Left forelimb (tissue), 1 donor: ENCODE measurements at regions not wholly inside any gene's neighbourhood (a gene's known extent, or its start where the extent isn't known, plus 50 kb on each side); places are given as distances from the start of the nearest gene placed in this dataset.
"Not testable (repeated sequence)": the region's sequence is repeated elsewhere in the genome, so short reads cannot be mapped to it uniquely, and the experiment has no call there.

ENCODE experiments used
- DNase-seq: peaks from one replicate; pipeline ENCODE4 v3.0.0-alpha.2; 2018; ENCODE audit warnings: low spot score

DNA sequence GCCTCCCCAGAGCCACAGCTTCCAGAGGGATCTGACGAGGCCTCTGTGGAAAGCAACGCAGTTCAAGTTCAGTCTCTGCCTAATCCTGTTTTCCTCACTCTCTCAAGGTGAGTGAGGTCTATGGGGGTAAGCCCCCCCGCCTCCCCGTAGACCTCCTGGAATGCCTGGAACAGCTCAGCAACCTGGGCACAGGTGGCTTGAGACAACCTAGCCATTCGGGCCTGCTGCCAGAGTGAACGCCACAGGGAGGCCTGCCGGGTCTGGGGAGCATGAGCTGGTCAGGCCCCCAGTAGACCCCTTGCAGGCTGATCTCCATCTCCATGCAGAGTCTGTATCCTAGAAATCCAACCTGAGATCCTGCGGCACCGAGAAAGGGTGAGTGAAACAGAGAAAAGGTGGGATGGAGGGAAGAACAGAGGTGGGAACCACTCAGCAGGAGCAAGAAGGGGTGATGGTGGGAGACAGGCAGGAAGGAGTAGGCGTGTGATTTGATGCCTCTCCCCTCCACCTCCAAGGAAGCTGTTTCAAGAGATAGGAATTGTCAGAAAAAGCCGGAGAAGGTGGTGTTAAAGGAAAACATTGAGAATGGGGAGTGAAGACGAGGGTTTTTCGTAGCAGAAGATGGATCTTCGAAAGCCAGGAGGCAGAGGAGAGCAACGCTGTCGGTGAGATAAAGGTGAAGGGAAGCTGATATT is 123.1 kb upstream of the PRMT8 start:
- DNase-seq: peak; percentile 49

DNA sequence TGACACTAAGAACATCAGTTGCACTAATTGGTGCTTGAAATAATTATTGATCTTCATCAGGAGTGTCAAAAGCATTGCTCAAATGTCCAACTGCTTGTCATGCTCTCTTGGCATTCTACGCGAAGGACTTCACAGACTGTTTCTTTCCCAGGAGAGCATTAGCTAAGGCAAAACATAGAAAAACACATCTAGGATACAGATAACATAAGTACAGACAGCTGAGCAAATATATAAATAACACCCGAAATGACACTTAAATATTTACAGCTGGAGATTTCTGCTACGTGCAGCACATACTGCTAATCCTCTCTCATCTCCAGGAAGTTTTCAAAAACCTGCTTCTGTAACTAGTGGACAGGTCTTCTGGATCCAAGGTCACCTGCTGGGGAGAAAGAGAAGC is 120.0 kb upstream of the PRMT8 start:
- DNase-seq: peak; percentile 34

DNA sequence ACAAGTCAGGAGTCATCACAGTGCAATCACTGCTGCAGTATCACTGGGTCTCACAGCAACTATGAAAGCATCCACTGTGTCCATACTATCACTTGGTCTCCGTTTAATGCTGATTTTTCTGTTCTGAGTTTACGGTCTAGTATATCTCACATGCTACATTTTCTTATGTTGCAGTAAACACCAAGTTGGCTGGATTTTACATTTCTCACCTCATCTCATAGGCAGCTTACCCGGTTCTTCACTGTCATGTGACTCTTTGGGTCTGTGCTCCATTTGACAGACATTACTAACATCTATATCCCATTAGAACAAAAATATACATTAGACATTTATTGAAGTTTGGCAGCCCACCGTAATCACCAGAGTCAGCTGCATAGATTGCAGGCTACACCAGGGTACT is 115.7 kb upstream of the PRMT8 start:
- DNase-seq: no peak

DNA sequence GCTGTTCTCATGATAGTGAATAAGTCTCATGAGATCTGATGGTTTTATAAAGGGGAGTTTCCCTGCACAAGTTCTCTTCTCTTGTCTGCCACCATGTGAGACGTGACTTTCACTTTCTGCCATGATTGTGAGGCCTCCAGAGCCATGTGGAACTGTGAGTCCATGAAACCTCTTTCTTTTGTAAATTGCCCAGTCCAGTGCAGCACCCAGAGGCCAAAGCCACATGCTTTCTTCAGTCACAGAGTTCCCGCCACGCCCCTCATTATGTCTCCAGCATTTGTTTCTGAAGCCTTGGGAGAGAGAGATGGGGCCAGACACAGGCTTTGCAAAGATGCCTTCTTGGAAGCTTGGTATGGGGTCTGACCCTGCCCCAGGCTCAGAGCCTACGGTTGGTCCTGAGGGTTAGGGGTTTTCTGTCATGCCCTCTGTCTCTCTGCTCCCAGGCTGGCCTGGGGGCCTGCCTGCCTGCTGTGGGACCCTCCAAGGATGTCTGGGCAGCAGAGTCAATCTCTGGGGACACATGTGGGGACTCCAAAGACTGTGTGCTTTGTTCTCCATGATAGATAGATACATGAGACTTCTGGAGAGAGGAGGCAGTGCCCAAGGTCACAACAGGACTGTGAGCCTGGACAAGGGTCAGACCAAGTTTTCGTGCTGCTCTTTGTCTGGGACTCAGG is 114.1 kb upstream of the PRMT8 start:
- DNase-seq: peak; percentile 12

DNA sequence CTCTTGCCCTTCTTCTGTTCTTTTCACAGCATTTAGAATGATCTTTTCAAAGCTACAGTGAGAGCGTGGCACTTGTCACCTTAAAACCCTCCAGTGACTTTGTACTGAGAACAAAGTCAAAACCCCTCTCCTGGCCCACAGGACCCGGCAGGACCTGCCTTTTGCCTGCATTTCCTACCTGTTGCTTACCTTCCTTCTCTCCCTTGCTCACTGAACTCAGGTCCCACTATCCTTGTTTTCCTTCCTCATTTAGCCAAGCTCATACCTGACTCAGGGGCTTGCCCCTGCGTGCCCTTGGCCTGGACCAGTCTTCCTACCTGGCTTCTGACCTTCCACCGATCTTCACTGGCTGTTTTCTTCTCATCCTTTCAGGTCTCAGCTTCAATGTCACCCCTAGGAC is 112.3 kb upstream of the PRMT8 start:
- no peak for DNase-seq

DNA sequence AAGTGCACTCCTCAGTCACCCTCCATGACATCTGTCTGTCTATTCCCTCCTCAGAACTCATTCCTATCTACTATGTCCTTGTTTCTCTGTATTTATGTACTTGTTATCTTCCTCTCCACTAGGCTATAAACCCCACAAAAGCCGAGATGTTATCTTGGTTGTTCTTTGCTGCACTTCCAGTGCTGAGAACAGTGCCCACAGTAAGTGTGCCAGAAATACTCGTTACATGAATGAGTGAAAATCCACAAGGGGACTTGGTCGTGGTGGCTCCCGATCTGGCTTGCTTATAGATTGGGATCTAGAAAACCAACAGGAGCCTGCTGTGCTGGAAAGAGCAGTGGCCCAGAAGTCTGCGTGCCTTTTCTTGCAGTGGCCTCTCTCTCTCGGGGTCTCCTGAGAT is 111.9 kb upstream of the PRMT8 start:
- no peak for DNase-seq

DNA sequence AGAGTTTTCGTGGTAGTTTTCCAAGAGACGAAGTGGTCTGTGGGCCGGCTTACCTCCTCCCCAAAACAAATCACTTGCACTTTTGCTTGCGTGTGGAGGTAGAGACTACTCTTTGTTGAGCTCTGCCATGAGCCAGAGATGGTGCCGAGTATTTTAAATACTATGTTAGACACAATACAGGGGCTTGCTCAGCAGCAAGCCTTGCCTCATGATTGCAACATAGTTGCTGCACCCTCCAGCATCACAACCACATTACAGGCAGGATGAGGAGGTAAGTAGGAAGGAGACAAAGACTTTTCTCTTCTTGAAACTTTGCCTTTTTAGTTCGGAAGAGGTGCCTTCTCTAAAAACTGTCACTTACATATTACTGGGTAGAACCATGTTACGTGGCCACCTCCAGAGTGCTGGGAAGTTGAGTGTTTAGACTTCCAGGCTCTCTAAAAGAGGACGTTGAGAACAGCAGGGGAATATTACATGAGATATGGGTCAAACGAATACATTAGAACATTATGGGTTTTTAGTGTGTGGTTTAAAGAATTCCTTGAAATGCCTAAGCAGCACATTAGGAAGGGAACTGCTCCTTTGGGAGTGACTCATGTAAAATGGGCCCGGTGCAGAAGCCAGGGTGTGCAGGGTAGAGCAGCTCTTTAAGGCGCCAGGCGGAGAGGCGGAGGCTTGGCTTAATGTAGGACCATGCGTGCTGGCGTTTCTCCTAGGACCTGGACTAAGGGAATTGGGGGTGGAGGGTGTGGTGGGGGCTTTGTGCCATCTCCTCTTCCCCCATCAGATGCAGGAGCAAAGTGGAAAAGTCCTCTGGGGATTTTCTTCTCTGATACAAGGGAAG is 110.6 kb upstream of the PRMT8 start:
- peak; percentile 74 for DNase-seq

DNA sequence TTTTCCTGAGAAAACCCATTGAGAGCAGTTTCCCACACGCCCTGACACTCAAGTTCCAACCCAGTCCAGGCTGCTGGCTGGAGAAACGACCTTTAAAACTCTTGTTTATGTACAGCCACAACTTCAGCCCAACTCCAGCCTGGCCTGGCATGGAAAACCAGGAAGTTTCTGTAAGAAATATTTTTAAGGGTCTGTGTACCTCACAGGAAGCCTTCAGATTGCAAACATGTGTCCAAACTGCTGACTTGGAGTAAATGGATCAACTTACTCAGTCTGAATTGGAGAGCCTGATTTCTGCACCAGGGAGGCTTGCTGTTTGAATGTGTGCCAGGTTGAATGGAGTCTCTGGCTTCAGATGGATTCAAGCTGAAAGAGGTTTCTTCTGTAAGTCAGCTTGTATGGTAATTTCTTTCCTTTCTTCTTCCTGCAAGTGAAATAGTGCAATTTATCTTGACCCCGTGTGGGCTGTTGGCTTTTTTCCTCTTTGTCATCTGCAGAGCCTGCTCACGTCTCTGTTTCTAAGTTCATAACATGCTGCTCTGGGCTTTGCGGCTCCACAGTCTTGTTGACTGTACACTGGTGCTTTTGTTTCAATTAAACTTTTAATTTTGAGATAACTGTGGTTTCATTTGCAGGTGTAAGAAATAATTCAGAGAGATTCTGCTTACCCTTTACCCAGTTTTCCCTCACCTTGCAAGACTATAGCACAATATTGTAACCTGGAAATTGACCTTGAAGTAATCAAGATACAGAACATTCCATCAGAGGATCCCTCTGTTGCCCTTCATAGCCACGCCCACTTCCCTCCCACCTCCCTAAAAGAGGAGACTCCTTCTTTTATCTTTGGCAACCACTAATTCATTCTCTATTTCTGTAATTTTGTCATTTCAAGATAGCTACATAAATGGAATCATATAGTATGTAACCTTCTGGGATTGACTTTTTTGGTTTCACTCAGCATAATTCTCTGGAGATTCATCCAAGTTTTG is 109.7 kb upstream of the PRMT8 start:
- DNase-seq: peak; percentile 75

DNA sequence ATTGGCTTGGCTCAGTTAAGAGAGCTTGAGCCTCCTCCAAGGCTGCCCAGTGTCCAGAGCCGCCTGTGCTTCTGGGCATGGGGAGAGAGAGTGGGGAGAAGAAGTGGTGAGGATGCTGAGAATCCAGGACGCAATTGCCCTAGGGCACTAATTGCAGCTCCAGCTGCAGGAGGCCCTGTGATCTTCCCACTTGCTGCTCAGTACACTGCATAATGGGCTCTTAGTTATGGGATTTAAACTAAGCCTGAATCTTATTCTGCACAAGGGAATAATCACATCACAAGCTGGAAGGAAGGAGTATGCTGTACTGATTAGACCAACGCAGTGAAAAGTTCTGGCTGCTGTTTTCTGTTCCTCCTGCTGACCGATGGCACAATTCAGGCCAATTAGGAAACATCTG is 101.0 kb upstream of the PRMT8 start:
- no peak for DNase-seq

DNA sequence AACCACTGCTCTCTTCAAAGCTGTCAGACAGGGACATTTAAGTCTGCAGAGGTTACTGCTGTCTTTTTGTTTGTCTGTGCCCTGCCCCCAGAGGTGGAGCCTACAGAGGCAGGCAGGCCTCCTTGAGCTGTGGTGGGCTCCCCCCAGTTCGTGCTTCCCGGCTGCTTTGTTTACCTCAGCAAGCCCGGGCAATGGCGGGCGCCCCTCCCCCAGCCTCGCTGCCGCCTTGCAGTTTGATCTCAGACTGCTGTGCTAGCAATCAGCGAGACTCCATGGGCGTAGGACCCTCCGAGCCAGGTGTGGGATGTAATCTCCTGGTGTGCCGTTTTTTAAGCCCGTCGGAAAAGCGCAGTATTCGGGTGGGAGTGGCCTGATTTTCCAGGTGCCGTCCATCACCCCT is 93.4 kb upstream of the PRMT8 start:
- DNase-seq: not testable (repeated sequence)

DNA sequence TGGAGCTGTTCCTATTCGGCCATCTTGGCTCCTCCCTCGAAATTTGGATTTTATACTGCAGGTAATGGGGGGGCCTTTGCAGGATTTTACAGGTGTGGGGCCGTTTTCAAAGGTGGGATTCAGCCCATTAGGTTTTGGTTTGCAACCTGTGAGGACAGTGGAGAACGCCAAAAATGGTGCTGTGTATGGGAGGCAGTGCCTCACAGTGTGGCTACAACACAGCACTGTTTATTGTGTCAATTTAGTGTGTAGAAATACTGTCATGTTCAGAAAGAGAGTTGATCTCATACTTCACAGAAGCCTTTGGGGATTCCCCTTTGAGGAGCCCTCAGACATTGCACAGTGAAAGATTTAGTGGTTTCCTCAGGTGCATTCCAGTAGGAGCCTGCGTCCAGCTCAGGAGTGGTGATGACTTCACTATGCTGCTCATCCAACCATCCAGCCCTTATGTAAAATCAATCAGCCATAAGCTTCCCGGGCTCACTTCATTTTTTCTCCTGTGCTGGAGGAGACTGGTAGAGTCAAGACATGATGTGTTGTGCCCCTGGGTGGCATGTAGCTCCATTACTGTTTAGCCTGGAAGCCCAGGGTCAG is 92.7 kb upstream of the PRMT8 start:
- DNase-seq: no peak

DNA sequence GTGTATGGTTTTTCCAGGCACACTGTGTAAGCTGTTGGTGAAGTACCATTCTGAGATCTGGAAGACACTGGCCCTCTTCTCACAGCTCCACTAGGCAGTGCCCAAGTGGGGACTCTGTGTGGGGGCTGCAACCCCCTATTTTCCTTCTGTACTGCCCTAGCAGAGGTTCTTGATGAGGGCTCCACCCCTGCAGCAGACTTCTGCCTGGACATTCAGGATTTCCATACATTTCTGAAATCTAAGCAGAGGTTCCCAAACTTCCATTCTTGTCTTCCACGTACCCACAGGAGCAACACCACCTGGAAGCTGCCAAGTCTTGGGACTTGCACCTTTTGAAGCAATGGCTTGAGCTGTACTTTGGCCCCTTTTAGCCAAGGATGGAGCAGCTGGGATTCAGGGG is 85.2 kb upstream of the PRMT8 start:
- DNase-seq: no peak

DNA sequence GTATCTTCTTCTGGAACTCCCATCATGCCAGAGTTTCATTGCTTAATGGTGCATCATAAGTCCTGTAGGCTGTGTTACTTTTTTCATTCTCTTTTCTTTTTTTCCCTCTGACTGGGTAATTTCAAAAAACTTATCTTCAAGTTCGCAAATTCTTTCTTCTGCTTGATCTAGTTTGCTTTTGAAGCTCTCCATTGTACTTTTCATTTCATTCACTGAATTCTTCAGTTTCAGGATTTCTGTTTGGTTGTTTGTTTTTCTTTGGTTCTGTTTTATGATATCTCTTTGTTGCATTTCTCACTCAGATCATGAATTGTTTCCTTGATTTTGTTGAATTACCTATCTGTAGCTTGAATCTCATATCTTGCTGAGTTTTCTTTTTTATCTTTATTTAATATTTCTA is 83.3 kb upstream of the PRMT8 start:
- no peak for DNase-seq

DNA sequence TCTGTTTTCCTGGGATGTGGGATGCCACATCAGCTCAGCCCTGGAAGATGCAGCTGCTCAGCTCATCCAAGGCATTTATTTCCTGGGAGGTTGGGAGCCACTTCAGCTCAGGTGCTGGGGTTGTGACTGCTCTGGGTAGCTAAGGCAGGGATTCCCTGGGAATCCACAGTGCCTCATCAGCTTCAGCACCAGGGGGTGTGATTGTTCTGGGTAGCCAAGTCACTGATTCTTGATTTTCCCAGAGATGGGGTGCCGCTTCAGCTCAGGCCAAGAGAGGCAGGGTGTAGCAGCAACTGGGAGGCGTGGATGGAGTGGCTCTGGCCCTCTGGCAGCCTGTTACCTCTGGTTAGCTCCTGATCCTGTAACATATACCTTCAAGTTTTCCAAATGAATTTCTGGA is 81.3 kb upstream of the PRMT8 start:
- no peak for DNase-seq

DNA sequence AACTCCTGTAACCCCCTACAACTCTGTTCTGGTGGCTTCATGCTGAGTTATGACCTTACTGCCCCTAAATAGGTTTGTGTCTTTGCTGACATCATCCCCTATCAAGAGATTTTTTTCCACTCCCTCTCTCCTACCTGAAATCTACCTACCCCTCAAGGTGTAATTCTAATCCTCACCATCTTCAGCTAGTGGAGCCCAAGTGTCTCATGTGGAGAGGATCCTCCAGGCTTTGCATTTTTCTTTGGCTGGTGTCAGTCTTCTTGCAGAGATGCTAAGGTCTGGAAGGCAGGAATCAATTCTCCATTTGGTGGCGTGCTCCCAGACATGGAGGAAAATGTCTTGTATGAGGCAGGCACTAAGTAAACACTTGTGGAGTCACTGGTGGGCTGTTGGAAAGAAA is 74.8 kb upstream of the PRMT8 start:
- DNase-seq: peak; percentile 36

DNA sequence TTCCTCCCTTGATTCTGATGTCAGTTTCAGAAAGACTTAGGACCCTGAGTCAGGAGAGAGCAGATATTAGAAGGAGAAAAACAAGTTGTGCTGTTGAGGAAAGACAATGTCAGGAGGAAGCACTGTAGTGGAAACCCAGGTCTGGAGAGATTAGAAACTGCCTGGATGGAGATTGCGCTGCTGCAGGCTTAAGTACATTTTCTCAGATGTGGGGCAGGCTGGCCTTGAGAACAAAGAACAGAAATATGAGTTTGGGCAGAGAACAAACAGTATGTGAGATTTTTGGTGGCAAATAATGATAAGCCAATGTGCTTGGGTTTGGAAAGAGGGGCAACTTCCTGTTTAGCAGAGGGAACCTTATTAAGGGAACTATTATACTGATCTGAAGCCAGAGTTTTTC is 74.3 kb upstream of the PRMT8 start:
- DNase-seq: no peak

DNA sequence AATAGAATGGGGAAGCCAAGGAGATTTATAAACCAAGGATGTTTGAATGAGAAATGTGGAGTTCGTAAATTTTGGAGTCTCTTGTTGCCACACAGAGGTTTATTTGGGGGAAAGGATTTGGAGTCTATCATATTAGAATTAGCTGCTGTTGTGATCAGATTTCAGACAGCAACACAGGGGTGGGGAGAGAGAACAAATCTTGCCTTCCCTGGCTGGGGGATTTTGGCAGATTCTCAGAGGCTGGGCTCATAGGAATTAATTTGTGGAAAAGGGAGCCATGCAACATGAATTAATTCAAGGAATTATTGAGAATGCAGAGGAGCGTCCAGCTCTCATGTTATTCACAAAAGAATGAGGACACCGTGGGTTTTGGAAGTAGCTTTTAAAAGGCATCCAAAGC is 73.9 kb upstream of the PRMT8 start:
- DNase-seq: peak; percentile 50

DNA sequence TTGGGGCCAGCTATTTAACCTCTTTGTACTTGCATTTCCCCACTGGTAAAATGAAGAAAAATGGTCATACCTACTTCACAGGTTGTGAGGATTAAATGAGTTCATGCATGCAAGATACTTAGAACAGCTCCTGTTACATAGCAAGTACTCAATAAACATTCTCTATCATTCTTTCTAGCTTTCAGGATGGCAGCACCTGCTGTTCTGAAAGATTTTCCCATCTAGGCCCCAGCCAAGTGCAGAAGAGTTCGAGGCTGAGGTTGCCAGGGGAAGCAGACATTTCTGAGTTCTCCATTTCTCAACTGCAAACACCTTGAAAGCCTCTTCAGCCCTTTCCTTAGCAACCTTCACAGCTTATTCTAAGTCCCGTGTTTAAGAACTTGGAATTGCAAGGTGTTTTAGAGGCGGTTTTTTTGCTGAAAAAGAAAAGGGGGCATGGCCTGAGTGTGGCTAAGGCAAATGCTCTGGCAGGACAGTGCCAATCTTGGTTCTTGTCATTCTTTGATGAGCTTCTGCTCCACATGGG is 73.0 kb upstream of the PRMT8 start:
- DNase-seq: no peak

DNA sequence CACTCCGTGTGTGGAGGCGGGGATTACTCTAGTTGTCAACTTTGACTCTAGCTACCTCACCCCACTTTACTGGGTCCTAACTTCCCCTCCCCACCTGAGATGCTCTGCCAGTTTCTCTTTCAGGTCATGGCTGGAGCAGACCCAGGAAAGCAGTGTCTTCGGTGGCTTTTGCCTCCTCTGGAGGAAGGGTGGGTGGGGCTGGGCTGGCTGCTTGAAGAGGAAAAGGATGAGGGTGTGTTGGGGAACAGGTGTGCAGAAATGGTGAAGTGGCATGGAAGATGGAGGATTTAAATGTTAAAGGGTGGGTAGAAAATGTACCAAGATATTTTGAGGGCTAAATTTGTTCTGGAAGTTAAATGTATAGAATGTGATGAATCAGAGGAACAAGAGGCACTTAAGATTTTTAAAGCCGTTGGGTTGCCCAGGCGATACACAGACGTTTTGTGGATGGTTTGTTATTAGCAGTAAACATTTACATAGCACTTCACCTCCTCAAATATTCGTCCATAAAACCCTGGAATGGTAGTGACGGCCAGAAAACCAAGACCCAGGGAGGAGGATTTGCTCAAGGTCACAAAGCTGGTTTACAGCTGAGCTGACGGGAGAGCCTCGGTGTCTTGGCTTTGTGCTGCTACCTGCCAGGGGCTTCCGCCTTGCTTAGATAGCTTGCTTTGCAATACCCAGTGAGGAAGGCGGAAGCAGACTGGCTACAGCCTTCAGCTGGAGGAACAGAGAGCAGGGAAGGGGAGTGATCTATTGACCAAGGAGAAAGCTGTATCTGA is 72.2 kb upstream of the PRMT8 start:
- DNase-seq: no peak

DNA sequence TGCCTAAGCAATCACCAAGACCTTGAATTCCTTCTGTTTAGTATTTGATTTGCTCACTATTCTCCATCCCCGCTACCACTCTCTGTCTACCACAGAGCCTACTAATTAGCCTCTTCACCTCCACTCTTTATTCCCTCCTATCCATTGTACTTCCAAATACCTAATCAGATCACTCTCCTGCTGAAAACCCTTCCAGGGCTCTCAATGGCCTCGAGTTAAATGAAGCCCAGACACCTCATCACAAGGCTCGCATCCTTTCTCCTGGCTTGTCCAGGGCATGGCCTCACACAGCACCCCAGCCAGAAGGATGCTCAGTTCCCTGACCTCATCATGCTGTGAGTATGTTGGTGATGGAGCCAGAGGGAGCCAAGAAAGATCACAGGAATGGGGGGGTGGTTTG is 71.4 kb upstream of the PRMT8 start:
- DNase-seq: no peak
